Forelimb muscle (tissue), 1 donor: ENCODE measurements at regions not wholly inside any gene's neighbourhood (a gene's known extent, or its start where the extent isn't known, plus 50 kb on each side); places are given as distances from the start of the nearest gene placed in this dataset.

Experiments
- DNase-seq: peaks from one replicate; pipeline ENCODE4 v3.0.0-alpha.2; 2013; ENCODE audit warnings: low read depth

DNA sequence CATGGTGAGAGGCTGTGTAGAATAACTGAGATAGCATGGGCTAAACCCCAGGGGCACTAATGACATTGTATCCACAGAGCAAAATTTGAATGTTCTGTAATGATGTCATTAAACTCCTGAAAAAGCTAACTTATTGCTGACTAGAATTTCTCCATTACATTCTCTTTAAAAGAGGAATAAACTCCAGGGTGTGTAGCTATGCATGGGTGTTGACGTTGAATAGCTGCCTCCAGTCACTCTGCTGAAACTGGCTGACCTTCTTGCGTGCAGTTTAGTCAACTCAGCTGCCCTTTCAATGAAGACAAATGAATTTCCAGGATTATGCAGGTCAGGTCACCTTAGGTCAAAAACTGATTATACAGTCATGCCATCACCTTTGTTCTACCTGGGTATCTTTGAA, 617.5 kb upstream of the WWC1 start:
- no peak for DNase-seq

DNA sequence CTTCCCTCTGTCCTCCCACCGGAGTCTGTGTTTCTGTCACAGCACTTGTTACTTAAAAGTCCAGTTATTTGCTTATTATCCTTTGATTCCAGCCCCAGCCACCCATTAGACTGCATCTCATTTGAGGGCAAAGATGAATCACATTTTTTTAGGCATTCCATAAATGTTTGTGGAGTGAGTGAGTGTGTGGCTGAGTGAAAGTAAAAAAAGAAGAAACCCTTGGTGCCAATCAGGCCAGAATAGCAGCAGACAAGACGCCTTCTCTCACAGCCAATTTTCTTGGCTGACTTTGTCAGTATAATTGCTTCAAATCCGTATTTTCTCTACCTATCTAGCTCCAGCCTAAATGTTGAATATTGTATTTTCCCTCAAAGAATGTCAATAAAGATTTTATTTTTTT, 613.0 kb upstream of the WWC1 start:
- DNase-seq, result no peak

DNA sequence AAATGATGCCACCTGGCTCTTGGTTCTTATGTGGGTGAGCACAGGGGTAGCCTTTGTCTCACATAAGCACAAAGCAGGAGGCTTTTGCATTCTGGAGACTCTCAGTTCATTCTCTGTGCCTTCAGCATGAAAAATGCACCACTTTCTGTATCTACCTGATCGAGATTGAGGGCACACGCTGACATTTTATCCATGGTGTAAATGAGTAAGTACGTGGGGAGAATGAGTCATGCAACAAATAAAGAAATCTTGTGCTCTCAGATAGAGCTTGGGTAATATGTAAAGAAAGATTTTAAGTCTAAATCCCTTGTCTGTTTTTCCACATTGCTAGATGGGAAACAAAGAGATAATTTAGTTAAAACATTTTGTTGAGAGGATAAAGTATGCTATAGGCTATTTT, 607.2 kb upstream of the WWC1 start:
- no peak for DNase-seq

DNA sequence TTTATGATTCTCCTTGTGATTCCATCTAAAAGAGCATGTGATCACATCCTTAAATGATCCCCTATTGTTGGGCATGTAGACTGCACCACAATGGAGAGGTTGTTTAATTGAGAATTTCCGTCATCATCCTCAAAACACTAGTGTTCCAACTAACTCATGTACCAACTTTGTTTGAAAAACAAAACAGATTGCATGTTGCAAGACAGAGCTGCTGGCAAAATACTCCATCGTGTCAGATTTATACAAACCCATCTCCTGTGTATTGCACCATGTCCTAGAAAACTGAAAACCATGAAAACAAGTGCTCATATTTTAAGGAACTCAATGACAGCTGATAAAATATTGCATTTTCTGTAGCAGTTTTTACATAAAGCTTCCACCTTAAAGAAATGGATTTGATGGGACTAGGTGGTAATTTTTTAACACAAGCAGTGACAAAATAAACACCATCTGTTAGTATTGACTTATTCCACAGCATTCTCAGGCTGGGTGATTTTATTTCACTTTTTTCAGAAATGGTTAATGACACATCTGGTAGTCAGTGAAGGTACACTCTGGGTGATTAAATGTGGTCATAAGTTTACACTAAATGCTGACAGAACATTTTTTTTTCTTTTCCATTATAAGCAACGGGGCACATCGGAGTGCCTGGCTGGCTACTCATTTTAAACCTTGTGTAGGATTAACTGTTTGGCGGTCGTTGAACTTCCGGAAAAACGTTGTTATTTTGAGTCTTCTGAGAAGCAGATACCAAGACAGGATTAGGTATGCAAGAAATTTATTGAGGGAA, 602.9 kb upstream of the WWC1 start:
- no peak for DNase-seq

DNA sequence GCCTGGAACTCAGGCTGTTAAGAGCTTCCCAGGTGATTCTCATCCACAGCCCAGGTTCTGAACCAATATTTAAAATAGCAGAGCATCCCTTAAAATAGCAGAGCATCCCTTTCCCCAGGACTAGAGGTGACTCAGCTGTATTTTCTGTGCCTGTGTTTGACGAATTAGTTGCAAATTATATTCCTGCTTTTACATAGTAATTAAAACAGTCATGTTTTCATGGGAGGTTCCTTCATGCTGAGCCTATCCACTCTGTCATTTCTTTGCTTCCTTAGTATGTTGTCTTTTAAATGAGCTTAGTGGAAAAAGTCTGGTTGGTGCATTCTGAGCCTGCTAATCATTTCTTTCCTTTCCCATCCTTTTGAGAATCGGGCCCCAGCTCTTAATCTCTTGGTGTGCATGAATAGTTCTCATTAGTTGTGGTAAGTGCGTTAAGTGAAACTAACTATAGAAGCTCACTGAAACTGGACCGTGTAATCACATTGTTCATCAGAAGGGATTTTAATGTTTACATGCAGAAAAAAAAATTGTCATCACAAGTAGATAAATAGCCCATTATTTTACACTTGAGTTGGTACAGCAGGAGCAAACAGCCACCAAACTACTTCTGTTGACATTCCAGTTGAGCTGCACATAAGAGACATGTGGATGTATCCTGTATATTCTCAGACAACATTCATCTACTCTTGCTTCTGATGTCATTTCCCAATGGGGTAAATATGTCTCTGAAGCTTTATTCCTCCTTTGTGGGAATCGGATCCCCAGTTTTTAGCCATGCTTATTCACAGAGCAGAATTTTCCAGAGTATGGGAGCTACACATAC, 596.9 kb upstream of the WWC1 start:
- DNase-seq, result no peak

DNA sequence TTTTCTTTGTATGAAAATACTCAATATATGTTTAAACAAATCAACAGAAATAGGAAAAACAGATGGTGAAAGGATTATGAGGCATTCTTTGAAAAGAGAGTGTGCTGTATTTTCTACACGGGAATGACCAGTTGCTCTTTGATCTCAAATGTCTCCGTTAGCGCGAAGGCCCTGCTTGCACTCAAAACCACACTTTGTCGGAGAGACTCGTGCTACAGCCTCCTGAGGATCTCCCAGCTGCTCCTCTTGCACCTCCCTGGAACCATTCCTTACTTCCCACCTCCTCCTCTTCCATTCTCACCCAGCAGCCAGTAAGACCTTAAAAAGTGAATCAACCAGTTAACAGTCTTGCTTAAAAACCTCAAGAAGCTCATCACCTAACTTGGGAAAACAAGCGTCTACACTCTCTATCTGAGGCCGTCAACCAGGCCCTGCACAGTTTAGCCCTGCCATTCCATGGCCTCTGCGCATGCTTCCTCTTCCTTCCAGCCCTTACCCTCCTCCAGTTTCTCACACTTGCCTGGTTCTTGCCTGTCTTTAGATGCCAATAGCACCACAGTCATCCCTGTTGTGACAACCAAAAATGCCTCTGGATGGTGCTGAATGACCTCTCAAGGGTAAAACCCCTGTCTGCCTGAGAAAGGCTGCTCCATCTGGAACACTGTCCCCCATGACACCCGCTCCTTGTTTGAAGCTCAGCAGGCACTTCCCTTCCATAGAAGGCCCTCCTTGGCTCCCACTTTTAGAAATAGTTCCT, 594.7 kb upstream of the WWC1 start:
- no peak for DNase-seq

DNA sequence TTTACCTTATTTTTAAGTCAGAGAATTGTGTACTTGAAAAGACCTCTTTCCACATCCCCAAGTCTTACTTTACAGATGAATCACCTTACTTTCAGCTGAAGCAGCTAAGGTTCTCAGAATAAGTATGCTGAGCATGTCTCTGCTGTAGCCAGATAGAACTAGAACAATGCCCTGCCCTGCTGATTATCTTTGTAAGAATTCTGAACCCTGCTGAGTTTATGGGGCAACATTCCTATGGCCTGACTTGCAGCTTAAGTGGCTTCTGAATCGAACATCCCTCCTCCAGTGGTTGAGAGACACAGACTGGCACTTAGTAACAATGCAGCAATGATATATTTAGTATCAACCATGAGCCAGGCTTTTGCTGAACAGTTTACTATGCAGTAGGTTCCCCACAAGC, 592.0 kb upstream of the WWC1 start:
- no peak for DNase-seq

DNA sequence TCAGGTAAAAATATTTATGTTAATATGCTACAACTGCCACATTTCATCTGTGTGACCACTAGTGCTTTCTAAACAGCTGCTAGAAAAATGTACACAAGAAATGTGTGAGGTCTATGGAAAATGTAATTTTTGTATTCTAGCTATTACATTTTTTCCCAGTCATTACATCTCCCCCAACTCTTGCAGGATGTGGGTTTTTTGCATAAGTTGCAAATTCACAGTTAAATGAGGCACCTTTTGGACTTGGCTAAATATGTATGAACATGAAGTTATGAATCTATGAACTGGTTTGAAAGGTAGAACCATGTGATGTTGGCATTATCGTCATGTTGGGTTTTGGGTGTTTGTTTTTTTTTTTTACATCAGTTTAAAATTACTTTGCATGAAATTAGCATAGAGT, 590.4 kb upstream of the WWC1 start:
- no peak for DNase-seq

DNA sequence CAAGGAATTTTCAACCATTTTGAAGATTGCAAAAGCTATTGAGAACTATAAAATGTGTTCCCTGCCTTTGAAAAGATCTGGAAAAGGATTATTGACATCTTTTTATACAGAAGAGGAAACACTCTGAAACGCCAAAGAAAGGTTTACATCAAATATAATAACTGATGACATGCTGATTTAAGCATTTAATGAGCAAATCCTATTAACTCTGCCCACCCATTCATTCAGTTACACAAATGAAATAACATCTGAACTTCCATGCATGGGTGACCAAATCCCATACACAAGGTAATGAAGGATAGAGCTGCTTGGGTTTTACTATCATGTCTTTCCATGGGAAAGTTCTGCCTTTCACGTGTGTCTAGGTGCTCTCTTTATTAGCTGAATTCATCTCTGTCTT, 589.4 kb upstream of the WWC1 start:
- DNase-seq, result no peak

DNA sequence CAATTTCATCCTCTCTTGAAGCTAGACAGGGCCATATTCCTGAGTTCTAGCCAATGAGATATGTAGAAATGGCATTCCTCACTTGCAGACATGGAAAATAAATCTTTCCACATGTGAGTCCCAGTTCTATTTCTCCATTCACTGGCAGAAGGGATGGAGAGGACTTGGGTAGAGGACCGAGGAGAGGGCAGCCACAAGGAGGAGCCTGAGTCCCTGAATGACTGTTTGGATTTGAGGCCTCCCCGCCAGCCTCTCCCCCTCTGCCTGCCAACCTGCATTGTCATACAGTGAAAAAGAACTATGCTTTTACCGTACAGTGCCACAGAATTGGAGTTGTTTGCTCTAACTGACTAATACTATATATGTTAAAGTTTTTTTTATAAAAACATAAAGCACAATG, 583.0 kb upstream of the WWC1 start:
- no peak for DNase-seq

DNA sequence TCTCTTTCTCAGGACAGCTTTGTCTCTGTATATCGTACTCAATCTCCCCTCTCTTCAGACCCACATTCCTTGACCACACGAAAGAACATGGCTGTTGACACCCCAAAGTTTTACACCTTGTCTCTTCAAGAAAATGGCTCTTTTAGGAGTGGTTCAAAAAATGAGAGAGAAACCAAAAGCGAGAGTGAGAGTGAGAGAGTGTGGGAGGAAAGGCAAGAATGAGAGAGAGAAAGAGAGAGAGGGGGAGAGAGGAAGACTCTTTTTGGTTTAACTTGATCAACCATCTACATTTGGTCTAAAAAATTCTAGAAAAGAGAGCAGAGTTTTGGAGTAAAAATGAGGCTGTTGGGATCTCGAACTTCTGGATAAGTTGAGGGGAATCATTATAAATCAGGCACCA, 581.8 kb upstream of the WWC1 start:
- DNase-seq, result no peak

DNA sequence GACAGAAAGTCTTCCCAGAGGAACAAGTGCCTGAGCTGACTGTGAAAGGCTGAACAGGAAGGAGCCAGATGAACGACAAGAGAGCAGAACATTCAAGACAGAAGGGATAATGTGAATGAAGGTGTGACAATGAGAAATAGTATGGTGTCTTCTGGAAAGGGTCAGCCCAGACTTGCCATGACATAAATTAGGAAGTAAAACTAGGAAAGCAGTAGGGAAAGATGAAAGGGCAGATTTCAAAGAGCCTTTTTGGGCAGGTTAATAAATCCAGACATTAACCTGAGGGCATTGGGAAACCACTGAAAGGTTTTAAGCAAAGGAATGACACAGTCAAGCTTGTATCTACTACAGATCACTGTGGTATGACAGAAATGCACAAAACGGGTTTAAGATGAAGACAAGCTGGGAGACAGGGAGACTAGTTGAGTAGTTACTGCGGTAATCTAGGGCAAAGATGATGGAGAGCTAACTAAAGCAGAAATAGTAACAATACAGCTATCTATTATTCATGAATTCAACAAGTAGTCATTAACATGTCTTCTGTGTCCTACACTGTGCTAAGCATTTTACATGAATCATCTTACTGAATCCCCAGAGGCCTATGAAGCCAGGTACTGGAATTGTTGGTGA, 580.9 kb upstream of the WWC1 start:
- no peak for DNase-seq

DNA sequence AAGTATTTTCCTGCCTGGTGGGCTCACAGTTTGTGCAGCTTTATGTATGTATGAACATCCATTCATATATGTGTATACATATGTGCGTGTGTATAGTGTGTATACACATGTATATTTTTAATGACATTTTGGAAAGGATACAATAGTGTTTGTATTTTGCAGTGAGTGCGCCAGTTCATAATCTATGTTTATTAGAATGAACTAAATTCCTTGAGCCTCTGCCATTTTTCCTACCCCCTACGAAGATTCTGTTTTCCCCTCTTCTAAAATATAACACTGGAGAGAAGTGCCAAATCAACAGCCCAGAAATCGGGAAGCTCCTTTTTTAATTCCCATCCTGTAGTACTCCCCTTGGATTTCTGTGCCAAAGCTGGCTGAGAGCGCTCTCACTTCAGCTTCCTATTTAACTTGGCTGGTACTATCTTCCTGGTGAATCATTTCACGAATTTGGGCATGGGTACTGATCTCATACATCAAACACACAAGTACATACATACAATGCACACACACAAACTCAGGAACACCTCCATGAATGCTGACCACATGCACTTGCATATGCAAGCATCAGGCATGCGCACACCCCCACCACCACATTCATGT, 578.4 kb upstream of the WWC1 start:
- no peak for DNase-seq

DNA sequence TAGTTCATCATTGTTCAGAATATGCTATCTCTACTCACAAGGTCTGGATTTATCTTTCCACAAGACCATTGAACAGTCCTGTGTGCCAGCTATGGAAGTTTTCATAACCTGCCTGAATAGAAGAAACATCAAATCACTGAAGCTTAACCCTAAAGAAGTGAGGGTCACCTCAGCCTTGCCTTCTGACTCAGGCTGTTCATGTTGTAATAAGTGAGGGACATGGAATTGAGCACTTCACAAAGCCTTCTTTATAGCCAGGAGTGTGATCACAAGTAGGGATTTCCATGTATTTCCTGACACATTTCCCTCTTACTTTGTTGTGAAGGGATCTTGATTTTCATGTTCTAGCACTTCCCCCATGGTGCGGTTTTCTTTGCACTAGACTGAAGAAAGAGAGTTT, 577.5 kb upstream of the WWC1 start:
- DNase-seq, result no peak

DNA sequence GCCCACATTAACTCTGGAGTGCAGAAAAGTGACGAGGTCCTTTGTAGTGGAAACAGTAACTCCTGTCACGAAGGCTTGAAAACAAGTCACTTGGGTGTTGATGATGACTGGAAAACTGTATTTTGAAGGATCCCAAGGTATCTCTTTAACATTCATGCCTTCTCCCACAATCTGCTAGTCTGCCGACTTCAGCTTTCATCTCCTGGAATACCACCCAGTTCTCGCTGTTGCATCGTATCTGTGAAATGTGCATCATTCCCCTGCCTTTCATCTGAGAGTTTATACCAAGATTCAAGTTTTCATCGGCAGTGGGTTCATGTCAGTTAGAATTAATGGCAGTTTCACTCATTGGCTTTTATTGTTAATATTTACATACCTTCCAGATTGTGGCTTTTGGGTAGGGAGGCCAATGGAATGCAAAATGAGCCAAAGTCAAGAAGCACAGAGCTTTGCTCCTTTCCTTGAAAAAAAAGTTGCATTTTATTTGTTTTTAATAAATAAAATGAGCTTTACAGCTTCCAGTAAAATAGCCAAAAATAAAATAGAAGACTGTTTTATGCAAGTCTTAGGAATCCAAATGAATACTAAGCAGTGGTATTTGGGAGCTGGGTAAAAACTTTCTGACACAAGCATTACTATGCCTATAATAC, 575.2 kb upstream of the WWC1 start:
- DNase-seq, result no peak

DNA sequence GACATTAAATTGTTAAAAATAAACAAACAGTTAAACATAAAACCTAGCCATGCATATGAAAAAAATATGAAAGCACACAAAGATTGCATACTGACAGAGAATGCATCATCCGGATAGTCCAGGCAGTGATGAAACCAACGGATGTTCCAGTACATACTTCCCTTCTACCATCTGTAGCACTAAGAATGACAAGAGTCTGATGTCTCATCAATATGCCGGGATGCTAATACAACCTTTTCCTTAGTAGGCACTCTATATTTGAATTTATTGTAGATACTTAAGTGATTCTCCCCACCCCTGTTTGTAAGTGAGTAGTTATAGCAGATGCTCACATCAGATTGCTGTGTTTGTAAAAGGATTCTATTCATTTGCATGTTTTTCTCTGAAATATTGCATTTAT, 571.2 kb upstream of the WWC1 start:
- no peak for DNase-seq

DNA sequence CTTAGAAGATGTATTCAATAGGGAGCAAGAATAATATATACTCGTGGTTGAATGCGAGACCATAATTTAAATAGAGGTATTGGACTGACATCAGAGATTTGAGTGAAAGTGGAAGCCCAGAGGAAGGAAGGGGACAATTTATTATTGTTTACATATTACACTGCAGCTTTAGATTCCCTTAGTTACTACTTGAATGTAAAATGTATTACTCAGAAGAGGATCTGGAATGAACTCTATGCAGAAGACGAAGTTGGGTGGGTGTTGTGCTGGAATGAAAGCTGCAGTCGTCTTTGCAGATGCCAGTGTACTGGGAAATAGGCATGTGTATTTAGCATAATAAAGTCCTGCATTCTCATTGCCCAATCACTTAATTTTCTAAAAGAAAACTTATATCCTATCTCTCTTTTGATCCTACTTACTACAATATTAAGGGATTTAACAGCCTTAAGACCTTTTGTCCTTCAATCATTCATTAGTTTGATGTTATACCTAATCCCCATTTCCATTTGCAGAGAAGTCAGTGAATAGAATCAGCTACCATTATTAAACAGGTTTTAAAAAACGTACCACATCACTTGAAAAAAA, 570.7 kb upstream of the WWC1 start:
- DNase-seq, result no peak

DNA sequence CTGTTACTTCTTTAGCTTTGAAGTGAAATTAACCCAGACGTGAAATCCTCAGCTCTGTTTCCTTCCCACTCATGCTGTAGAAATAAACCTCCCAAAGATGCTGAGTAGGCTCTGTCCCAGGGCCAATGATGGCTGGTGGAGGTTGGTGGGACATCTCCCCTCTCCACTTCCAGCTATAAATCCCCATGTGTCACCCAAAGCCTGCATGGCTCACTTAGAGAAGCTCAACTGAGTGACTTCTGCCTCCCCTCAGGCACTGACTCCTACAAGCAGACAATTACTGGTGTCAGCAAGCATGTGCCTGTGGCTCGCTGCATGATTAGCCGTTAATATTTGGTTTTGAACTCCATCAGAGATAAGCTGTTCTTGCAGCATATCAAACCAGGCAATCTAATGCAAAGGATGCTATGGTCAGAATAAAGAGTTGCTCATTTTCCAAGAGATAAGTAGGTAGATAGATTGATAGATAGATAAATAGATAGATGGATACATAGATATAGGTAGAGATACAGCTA, 569.5 kb upstream of the WWC1 start:
- no peak for DNase-seq

DNA sequence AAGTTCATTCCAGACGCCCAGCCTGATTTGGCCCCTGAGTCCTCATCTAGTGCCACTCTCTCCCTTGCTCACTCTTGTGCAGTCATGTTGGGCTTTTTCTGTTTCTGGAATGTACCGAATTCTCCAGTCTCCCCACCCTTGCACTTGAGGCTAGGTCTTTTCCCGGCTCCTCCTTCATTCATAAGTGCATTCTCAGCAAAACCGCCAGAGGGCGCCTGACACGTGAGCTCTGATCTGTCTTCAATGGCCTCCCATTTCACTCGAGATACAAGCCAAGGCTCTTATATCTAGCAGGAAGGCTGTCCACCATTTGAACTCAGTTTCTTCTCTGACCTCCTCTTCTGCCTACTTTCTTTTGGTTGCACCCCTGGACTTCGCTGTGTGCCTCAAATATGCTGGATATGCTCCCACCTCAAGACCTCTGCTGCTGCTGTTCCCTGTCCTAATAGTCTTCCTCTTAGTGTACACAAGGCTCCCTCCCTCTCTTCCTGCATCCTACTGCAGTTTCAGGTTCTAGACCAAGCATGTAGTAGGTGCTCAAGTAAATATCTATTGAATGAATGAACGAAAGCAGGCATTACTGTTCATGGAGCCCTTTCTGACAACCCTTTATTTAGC, 568.1 kb upstream of the WWC1 start:
- DNase-seq, result peak; percentile 53

DNA sequence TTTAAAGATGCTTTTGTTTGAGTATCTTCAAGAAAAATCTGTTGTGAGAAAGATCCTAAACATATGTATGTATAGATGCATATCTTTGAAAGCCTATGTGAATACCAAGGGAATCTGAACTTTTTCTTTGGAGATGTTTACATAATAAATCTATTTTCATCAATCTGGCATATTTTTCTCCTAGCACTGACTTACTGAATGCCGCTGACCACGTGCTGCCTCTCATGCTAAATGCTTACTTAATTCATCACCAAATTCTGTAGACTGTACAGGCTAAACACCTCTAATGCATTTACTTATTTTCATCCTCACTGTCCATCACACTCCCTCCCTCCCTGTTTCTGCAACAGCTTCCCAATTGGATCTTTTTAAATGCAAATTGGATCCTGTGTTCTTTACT, 566.2 kb upstream of the WWC1 start:
- no peak for DNase-seq
